ENCODE measurements at regions not wholly inside any gene's neighbourhood (a gene's known extent, or its start where the extent isn't known, plus 50 kb on each side); places are given as distances from the start of the nearest gene placed in this dataset.

- no peak for DNase-seq (ENCODE audit: low read depth)
Observed at GRCh38 chr4:189032606-189033338, 893.5 kb downstream of the TRIML1 start.

- no peak for DNase-seq (ENCODE audit: low read depth)
Observed at GRCh38 chr4:189033801-189034347, 894.6 kb downstream of the TRIML1 start.

GRCh38 chr4:189035091-189035490 is 895.9 kb downstream of the TRIML1 start:
- no peak for DNase-seq (ENCODE audit: low read depth)

GRCh38 chr4:189035654-189036053 is 896.4 kb downstream of the TRIML1 start:
- DNase-seq (ENCODE audit: low read depth), result no peak

GRCh38 chr4:189036906-189037305 is 897.7 kb downstream of the TRIML1 start:
- no peak for DNase-seq (ENCODE audit: low read depth)

- no peak for DNase-seq (ENCODE audit: low read depth)
Observed at GRCh38 chr4:189046642-189047041, 894.0 kb upstream of the FRG1 start.

- no peak for DNase-seq (ENCODE audit: low read depth)
Observed at GRCh38 chr4:189048119-189048518, 892.6 kb upstream of the FRG1 start.

- DNase-seq (ENCODE audit: low read depth), result no peak
Observed at GRCh38 chr4:189049682-189050081, 891.0 kb upstream of the FRG1 start.

- DNase-seq (ENCODE audit: low read depth), result no peak
Observed at GRCh38 chr4:189050643-189051042, 890.0 kb upstream of the FRG1 start.

GRCh38 chr4:189053621-189054020 is 887.1 kb upstream of the FRG1 start:
- DNase-seq (ENCODE audit: low read depth), result no peak

GRCh38 chr4:189060104-189060503 is 880.6 kb upstream of the FRG1 start:
- DNase-seq (ENCODE audit: low read depth), result no peak

- no peak for DNase-seq (ENCODE audit: low read depth)
Observed at GRCh38 chr4:189062047-189062820, 878.4 kb upstream of the FRG1 start.

- no peak for DNase-seq (ENCODE audit: low read depth)
Observed at GRCh38 chr4:189069772-189070171, 870.9 kb upstream of the FRG1 start.

GRCh38 chr4:189071241-189071640 is 869.4 kb upstream of the FRG1 start:
- DNase-seq (ENCODE audit: low read depth), result no peak

- no peak for DNase-seq (ENCODE audit: low read depth)
Observed at GRCh38 chr4:189073739-189074138, 866.9 kb upstream of the FRG1 start.

- DNase-seq (ENCODE audit: low read depth), result no peak
Observed at GRCh38 chr4:189081826-189082225, 858.8 kb upstream of the FRG1 start.

- DNase-seq (ENCODE audit: low read depth), result no peak
Observed at GRCh38 chr4:189083769-189084168, 856.9 kb upstream of the FRG1 start.

GRCh38 chr4:189084671-189085070 is 856.0 kb upstream of the FRG1 start:
- DNase-seq (ENCODE audit: low read depth), result no peak

GRCh38 chr4:189087971-189088370 is 852.7 kb upstream of the FRG1 start:
- no peak for DNase-seq (ENCODE audit: low read depth)

- no peak for DNase-seq (ENCODE audit: low read depth)
Observed at GRCh38 chr4:189088780-189089179, 851.9 kb upstream of the FRG1 start.

GRCh38 chr4:189090174-189090814 is 850.4 kb upstream of the FRG1 start:
- DNase-seq (ENCODE audit: low read depth), result no peak

GRCh38 chr4:189092581-189092980 is 848.1 kb upstream of the FRG1 start:
- no peak for DNase-seq (ENCODE audit: low read depth)

GRCh38 chr4:189096108-189096507 is 844.6 kb upstream of the FRG1 start:
- DNase-seq (ENCODE audit: low read depth), result no peak

All from activated T-helper 9 cell treated with anti-CD3 and anti-CD28 coated beads, Interleukin-2, amount 50 U/mL, for 16 hours (primary cell).